ENCODE measurements at regions not wholly inside any gene's neighbourhood (a gene's known extent, or its start where the extent isn't known, plus 50 kb on each side); places are given as distances from the start of the nearest gene placed in this dataset.
A peak's percentile ranks its signal among the peaks of the same experiment; 100 is the strongest.

GRCh38 chr1:232876506-232877364 lies 71.5 kb downstream of the MAP10 start:
- Histone ChIP-seq H3K27ac (no peak overlapping the region), H3K9me3 (no peaks in the 10 kb centered on the region), H3K36me3 (no peaks in the 10 kb centered on the region), H3K27me3 (replicated peaks; ENCODE audit: insufficient read depth) (no peaks in the 10 kb centered on the region), H3K4me1 (replicated peaks) (no peaks in the 10 kb centered on the region), H3K4me3 (no peak overlapping the region)
- intact Hi-C loops (cut with DNase I): no loop called here
- DNase-seq (ENCODE audit: low spot score): no peak
- WGBS: 95% methylated on average over 11 of the region's 11 CpGs
- no peak for TF ChIP-seq POLR2AphosphoS5 (IDR thresholded peaks at IDR 0.05)
- TF ChIP-seq POLR2A (IDR thresholded peaks at IDR 0.05): no peak
- no peak for TF ChIP-seq CTCF (IDR thresholded peaks at IDR 0.05)

- WGBS: 75% methylated on average over 10 of the region's 10 CpGs
- intact Hi-C loops (cut with DNase I): no loop called here
- Histone ChIP-seq H3K27me3 (replicated peaks; ENCODE audit: insufficient read depth) (no peaks in the 10 kb centered on the region), H3K36me3 (no peaks in the 10 kb centered on the region), H3K4me1 (replicated peaks) (no peaks in the 10 kb centered on the region), H3K27ac (no peak overlapping the region), H3K9me3 (no peaks in the 10 kb centered on the region), H3K4me3 (no peak overlapping the region)
- no peak for DNase-seq (ENCODE audit: low spot score)
- TF ChIP-seq CTCF (IDR thresholded peaks at IDR 0.05): no peak
- no peak for TF ChIP-seq POLR2AphosphoS5 (IDR thresholded peaks at IDR 0.05)
- no peak for TF ChIP-seq POLR2A (IDR thresholded peaks at IDR 0.05)
These were observed 72.3 kb downstream of the MAP10 start for GRCh38 chr1:232877365-232878028.

- no peak for TF ChIP-seq POLR2AphosphoS5 (IDR thresholded peaks at IDR 0.05)
- no peak for TF ChIP-seq CTCF (IDR thresholded peaks at IDR 0.05)
- TF ChIP-seq POLR2A (IDR thresholded peaks at IDR 0.05): no peak
- no peaks in the 10 kb centered on the region for H3K36me3 ChIP-seq
- intact Hi-C loops (cut with DNase I): no loop called here
- WGBS: 62% methylated on average over 2 of the region's 2 CpGs
- no peak for DNase-seq (ENCODE audit: low spot score)
- no peak overlapping the region for H3K4me3 ChIP-seq
- H3K9me3 ChIP-seq: no peaks in the 10 kb centered on the region
- no peaks in the 10 kb centered on the region for H3K27me3 ChIP-seq (replicated peaks; ENCODE audit: insufficient read depth)
- no peak overlapping the region for H3K27ac ChIP-seq
- no peaks in the 10 kb centered on the region for H3K4me1 ChIP-seq (replicated peaks)
These were observed 72.3 kb upstream of the NTPCR start for GRCh38 chr1:232878086-232878485.

GRCh38 chr1:232880354-232880753 lies 70.1 kb upstream of the NTPCR start:
- Histone ChIP-seq H3K9me3 (no peaks in the 10 kb centered on the region), H3K4me1 (replicated peaks) (no peaks in the 10 kb centered on the region), H3K4me3 (no peak overlapping the region), H3K27ac (no peak overlapping the region), H3K27me3 (replicated peaks; ENCODE audit: insufficient read depth) (no peaks in the 10 kb centered on the region), H3K36me3 (no peaks in the 10 kb centered on the region)
- WGBS: 49% methylated on average over 3 of the region's 3 CpGs
- TF ChIP-seq CTCF (IDR thresholded peaks at IDR 0.05) (peak in 1 of 4 experiments; percentile 16), POLR2AphosphoS5 (IDR thresholded peaks at IDR 0.05) (no peak)
- intact Hi-C loops (cut with DNase I): no loop called here
- DNase-seq (ENCODE audit: low spot score): no peak

Measured in prostate gland (tissue), 2 donors.